ENCODE measurements at regions not wholly inside any gene's neighbourhood (a gene's known extent, or its start where the extent isn't known, plus 50 kb on each side); places are given as distances from the start of the nearest gene placed in this dataset.

DNA sequence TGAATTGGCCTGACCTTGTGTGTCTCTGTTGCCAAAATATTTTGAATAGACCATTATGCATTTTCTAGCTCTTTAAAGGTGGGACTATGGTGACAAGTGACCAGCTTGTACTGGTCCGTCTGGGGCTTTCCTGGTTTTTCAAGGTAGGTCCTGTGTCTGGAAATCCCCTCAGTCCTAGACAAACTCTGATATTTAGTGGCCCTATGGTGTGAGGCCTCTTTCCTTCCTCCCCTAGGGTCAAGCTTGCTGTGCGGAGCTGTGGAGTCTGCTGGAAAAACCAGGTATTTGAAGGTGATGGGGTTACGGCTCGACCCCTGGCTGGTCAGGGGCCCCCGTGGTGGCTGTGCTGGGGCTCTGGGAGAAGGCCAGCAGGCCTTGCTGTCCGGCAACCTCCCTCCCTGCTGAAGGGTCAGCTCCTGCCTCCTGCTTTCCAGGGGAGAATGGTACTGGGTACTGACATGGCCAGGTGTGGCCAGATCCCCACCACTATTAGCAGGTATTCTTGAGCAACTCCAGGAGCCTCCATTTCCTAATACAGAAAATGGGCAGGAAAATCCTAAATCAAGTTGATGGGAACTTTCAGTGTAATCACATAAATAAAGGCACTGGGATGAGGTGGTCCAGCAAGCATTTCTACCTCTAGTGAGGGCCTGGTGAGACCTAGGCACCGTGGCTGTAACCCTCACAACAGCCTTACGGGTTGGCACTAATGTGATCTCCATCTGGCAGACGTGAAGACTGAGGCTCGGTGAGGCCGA lies 86.2 kb upstream of the HS6ST1 start:
- Histone ChIP-seq H3K27ac (ENCODE audit: low read depth, low read length) (no peak overlapping the region), H3K36me3 (ENCODE audit: insufficient read depth, low read length) (no peaks in the 10 kb centered on the region), H3K4me3 (ENCODE audit: low read length) (no peak overlapping the region), H3K4me1 (ENCODE audit: insufficient read depth, low read length) (peaks cover 11% of the 10 kb centered on the region), H3K9me3 (ENCODE audit: insufficient read depth, low read depth, low read length) (no peaks in the 10 kb centered on the region), H3K9ac (ENCODE audit: low read depth, low read length) (no peak overlapping the region), H3K27me3 (ENCODE audit: insufficient read depth, low read length) (no peaks in the 10 kb centered on the region)
- 95% methylated on average over 11 of the region's 11 CpGs for WGBS

- Histone ChIP-seq H3K9ac (ENCODE audit: low read depth, low read length) (no peak overlapping the region), H3K27ac (ENCODE audit: low read depth, low read length) (no peak overlapping the region), H3K9me3 (ENCODE audit: insufficient read depth, low read depth, low read length) (no peaks in the 10 kb centered on the region), H3K4me3 (ENCODE audit: low read length) (no peak overlapping the region), H3K36me3 (ENCODE audit: insufficient read depth, low read length) (no peaks in the 10 kb centered on the region), H3K27me3 (ENCODE audit: insufficient read depth, low read length) (no peaks in the 10 kb centered on the region), H3K4me1 (ENCODE audit: insufficient read depth, low read length) (peaks cover 11% of the 10 kb centered on the region)
- 76% methylated on average over 5 of the region's 5 CpGs for WGBS
Measured at GRCh38 chr2:128405467-128405900, 86.8 kb upstream of the HS6ST1 start.

- H3K9ac ChIP-seq (ENCODE audit: low read depth, low read length), result no peak overlapping the region
- no peak overlapping the region for H3K27ac ChIP-seq (ENCODE audit: low read depth, low read length)
- no peaks in the 10 kb centered on the region for H3K9me3 ChIP-seq (ENCODE audit: insufficient read depth, low read depth, low read length)
- H3K4me3 ChIP-seq (ENCODE audit: low read length), result no peak overlapping the region
- H3K27me3 ChIP-seq (ENCODE audit: insufficient read depth, low read length), result no peaks in the 10 kb centered on the region
- peaks cover 11% of the 10 kb centered on the region for H3K4me1 ChIP-seq (ENCODE audit: insufficient read depth, low read length)
- WGBS, result 77% methylated on average over 6 of the region's 6 CpGs
- no peaks in the 10 kb centered on the region for H3K36me3 ChIP-seq (ENCODE audit: insufficient read depth, low read length)
Measured at GRCh38 chr2:128405981-128406613, 87.4 kb upstream of the HS6ST1 start.

- H3K36me3 ChIP-seq (ENCODE audit: insufficient read depth, low read length), result no peaks in the 10 kb centered on the region
- no peak overlapping the region for H3K4me3 ChIP-seq (ENCODE audit: low read length)
- no peaks in the 10 kb centered on the region for H3K9me3 ChIP-seq (ENCODE audit: insufficient read depth, low read depth, low read length)
- peaks cover 11% of the 10 kb centered on the region for H3K4me1 ChIP-seq (ENCODE audit: insufficient read depth, low read length)
- H3K27me3 ChIP-seq (ENCODE audit: insufficient read depth, low read length), result no peaks in the 10 kb centered on the region
- WGBS, result 68% methylated on average over 18 of the region's 18 CpGs
- no peak overlapping the region for H3K9ac ChIP-seq (ENCODE audit: low read depth, low read length)
- no peak overlapping the region for H3K27ac ChIP-seq (ENCODE audit: low read depth, low read length)
Measured at GRCh38 chr2:128406736-128407554, 88.3 kb upstream of the HS6ST1 start.

- WGBS, result 83% methylated on average over 17 of the region's 17 CpGs
- Histone ChIP-seq H3K36me3 (ENCODE audit: insufficient read depth, low read length) (no peaks in the 10 kb centered on the region), H3K27ac (ENCODE audit: low read depth, low read length) (no peak overlapping the region), H3K9ac (ENCODE audit: low read depth, low read length) (no peak overlapping the region), H3K27me3 (ENCODE audit: insufficient read depth, low read length) (no peaks in the 10 kb centered on the region), H3K9me3 (ENCODE audit: insufficient read depth, low read depth, low read length) (no peaks in the 10 kb centered on the region), H3K4me3 (ENCODE audit: low read length) (no peak overlapping the region), H3K4me1 (ENCODE audit: insufficient read depth, low read length) (peaks cover 11% of the 10 kb centered on the region)
Measured at GRCh38 chr2:128408349-128409305, 90.0 kb upstream of the HS6ST1 start.

GRCh38 chr2:128409326-128410034 lies 90.8 kb upstream of the HS6ST1 start:
- Histone ChIP-seq H3K36me3 (ENCODE audit: insufficient read depth, low read length) (no peaks in the 10 kb centered on the region), H3K27ac (ENCODE audit: low read depth, low read length) (no peak overlapping the region), H3K4me3 (ENCODE audit: low read length) (no peak overlapping the region), H3K4me1 (ENCODE audit: insufficient read depth, low read length) (peaks cover 19% of the 10 kb centered on the region), H3K27me3 (ENCODE audit: insufficient read depth, low read length) (no peaks in the 10 kb centered on the region), H3K9me3 (ENCODE audit: insufficient read depth, low read depth, low read length) (no peaks in the 10 kb centered on the region), H3K9ac (ENCODE audit: low read depth, low read length) (no peak overlapping the region)
- WGBS, result 84% methylated on average over 9 of the region's 9 CpGs

GRCh38 chr2:128410035-128410757 lies 91.5 kb upstream of the HS6ST1 start:
- WGBS, result 91% methylated on average over 9 of the region's 10 CpGs
- Histone ChIP-seq H3K27me3 (ENCODE audit: insufficient read depth, low read length) (no peaks in the 10 kb centered on the region), H3K36me3 (ENCODE audit: insufficient read depth, low read length) (no peaks in the 10 kb centered on the region), H3K9me3 (ENCODE audit: insufficient read depth, low read depth, low read length) (no peaks in the 10 kb centered on the region), H3K4me1 (ENCODE audit: insufficient read depth, low read length) (peaks cover 19% of the 10 kb centered on the region), H3K27ac (ENCODE audit: low read depth, low read length) (no peak overlapping the region), H3K9ac (ENCODE audit: low read depth, low read length) (no peak overlapping the region), H3K4me3 (ENCODE audit: low read length) (no peak overlapping the region)

GRCh38 chr2:128410758-128411215 lies 92.1 kb upstream of the HS6ST1 start:
- no peak overlapping the region for H3K27ac ChIP-seq (ENCODE audit: low read depth, low read length)
- H3K9ac ChIP-seq (ENCODE audit: low read depth, low read length), result no peak overlapping the region
- H3K4me1 ChIP-seq (ENCODE audit: insufficient read depth, low read length), result peaks cover 19% of the 10 kb centered on the region
- no peak overlapping the region for H3K4me3 ChIP-seq (ENCODE audit: low read length)
- H3K27me3 ChIP-seq (ENCODE audit: insufficient read depth, low read length), result no peaks in the 10 kb centered on the region
- no peaks in the 10 kb centered on the region for H3K9me3 ChIP-seq (ENCODE audit: insufficient read depth, low read depth, low read length)
- H3K36me3 ChIP-seq (ENCODE audit: insufficient read depth, low read length), result no peaks in the 10 kb centered on the region
- WGBS, result 97% methylated on average over 8 of the region's 8 CpGs

GRCh38 chr2:128411431-128411830 lies 92.8 kb upstream of the HS6ST1 start:
- Histone ChIP-seq H3K9ac (ENCODE audit: low read depth, low read length) (no peak overlapping the region), H3K4me3 (ENCODE audit: low read length) (no peak overlapping the region), H3K36me3 (ENCODE audit: insufficient read depth, low read length) (no peaks in the 10 kb centered on the region), H3K4me1 (ENCODE audit: insufficient read depth, low read length) (peaks cover 16% of the 10 kb centered on the region), H3K27me3 (ENCODE audit: insufficient read depth, low read length) (no peaks in the 10 kb centered on the region), H3K9me3 (ENCODE audit: insufficient read depth, low read depth, low read length) (no peaks in the 10 kb centered on the region), H3K27ac (ENCODE audit: low read depth, low read length) (no peak overlapping the region)
- 94% methylated on average over 9 of the region's 9 CpGs for WGBS
